Prostate gland (tissue), 2 donors: ENCODE measurements at regions not wholly inside any gene's neighbourhood (a gene's known extent, or its start where the extent isn't known, plus 50 kb on each side); places are given as distances from the start of the nearest gene placed in this dataset.

Experiments
- POLR2A ChIP-seq: fragments of 450-650 bp; IDR thresholded peaks from one replicate; pipeline ENCODE4 v1.6.1; 2016; ENCODE audit warnings: antibody characterized with exemption, mild to moderate bottlenecking
- POLR2AphosphoS5 ChIP-seq: sonication (generic); formaldehyde crosslinking; IDR thresholded peaks from one replicate; pipeline ENCODE4 v1.6.1; 2017; ENCODE audit warnings: antibody characterized with exemption
- TF ChIP-seq, protein P1 (sequence below), 4 experiments: fragments of 200-600 bp in 2 of 4; fragments of 450-650 bp in 2 of 4; sonication (generic) in 2 of 4; IDR thresholded peaks; 1 replicate in 3 of 4; 2 replicates in 1 of 4; pipeline ENCODE4 v1.5.1; 2016 to 2019; ENCODE audit warnings: antibody characterized with exemption in 4 of 4, mild to moderate bottlenecking in 2 of 4, moderate library complexity in 2 of 4

DNA sequence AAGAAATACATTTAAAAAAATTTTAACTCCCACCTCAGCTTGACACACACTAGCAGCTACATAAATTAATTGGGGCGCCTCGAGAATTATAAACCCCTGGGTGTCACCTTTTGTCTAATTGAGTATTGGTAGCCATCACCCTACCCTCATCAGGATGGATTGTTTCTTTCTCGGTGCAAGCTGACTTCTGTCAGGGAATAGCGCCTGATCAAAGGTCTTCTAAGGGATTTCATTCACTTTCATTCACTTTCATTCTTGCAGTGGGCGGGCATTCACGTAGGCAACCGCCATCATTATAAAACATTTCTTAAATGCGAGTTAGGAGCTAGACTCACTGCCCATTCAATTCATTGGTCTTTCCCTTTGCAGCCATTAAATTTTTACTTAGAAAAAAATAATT lies 239.2 kb upstream of the SASH1 start:
- TF ChIP-seq, protein P1, sequence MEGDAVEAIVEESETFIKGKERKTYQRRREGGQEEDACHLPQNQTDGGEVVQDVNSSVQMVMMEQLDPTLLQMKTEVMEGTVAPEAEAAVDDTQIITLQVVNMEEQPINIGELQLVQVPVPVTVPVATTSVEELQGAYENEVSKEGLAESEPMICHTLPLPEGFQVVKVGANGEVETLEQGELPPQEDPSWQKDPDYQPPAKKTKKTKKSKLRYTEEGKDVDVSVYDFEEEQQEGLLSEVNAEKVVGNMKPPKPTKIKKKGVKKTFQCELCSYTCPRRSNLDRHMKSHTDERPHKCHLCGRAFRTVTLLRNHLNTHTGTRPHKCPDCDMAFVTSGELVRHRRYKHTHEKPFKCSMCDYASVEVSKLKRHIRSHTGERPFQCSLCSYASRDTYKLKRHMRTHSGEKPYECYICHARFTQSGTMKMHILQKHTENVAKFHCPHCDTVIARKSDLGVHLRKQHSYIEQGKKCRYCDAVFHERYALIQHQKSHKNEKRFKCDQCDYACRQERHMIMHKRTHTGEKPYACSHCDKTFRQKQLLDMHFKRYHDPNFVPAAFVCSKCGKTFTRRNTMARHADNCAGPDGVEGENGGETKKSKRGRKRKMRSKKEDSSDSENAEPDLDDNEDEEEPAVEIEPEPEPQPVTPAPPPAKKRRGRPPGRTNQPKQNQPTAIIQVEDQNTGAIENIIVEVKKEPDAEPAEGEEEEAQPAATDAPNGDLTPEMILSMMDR (IDR thresholded peaks at IDR 0.05): no peak
- TF ChIP-seq POLR2A (no peak), POLR2AphosphoS5 (no peak)
